IMR-90 (cell line): ENCODE measurements at regions not wholly inside any gene's neighbourhood (a gene's known extent, or its start where the extent isn't known, plus 50 kb on each side); places are given as distances from the start of the nearest gene placed in this dataset.

Experiments used
- ATAC-seq: fragments of 200-7000 bp; cut with Tn5 transposase; 2 replicates; pipeline ENCODE4 v1.9.1; 2020; ENCODE audit warnings: low read depth, mild to moderate bottlenecking, moderate library complexity
- BruUV-seq: library from RNA; stranded (reverse); fragments of 400-500 nt; replicated peaks from 2 replicates; lab custom pipeline; 2021; lab: Mats Ljungman, UMichigan
- CTCF ChIA-PET: fragments of 300-600 bp; formaldehyde crosslinking; extraction: SDS; loops from one replicate; lab custom pipeline; 2021; ENCODE audit warnings: antibody characterized with exemption; lab: Yijun Ruan, JAX
- POLR2A ChIA-PET: fragments of 300-600 bp; sonication (Branson Sonifier 250); formaldehyde crosslinking; loops from one replicate; lab custom pipeline; 2022; ENCODE audit warnings: antibody characterized with exemption; ENCODE audit not compliant: unreplicated experiment; lab: Charles Lee
- DNase-seq: peaks from one replicate; pipeline ENCODE4 v3.0.0; 2013
- H2AFZ ChIP-seq: replicated peaks from 2 replicates; pipeline ENCODE3; 2013; ENCODE audit warnings: low read length, mild to moderate bottlenecking; ENCODE audit not compliant: poor library complexity
- H2AK5ac ChIP-seq: 2 replicates; pipeline ENCODE4 v1.6.1; 2013; ENCODE audit warnings: low read depth, low read length, inconsistent platforms
- H2AK9ac ChIP-seq: replicated peaks from 2 replicates; pipeline ENCODE3; 2013; ENCODE audit warnings: mild to moderate bottlenecking, low read depth, low read length, moderate library complexity; ENCODE audit not compliant: poor library complexity
- H2BK120ac ChIP-seq: 2 replicates; pipeline ENCODE4 v1.6.1; 2013; ENCODE audit warnings: low read depth, low read length, inconsistent platforms
- H2BK15ac ChIP-seq: 3 replicates; pipeline ENCODE4 v1.6.1; 2013; ENCODE audit warnings: low read depth, low read length, inconsistent platforms
- H2BK20ac ChIP-seq: 2 replicates; pipeline ENCODE4 v1.6.1; 2013; ENCODE audit warnings: low read depth, mild to moderate bottlenecking, inconsistent platforms, low read length, moderate library complexity
- H2BK5ac ChIP-seq: 2 replicates; pipeline ENCODE4 v1.6.1; 2013; ENCODE audit warnings: mild to moderate bottlenecking, low read depth, low read length, inconsistent platforms; ENCODE audit not compliant: poor library complexity, severe bottlenecking
- H3K14ac ChIP-seq: replicated peaks from 2 replicates; pipeline ENCODE4 v1.6.1; 2013; ENCODE audit warnings: low read depth, low read length, inconsistent platforms
- H3K18ac ChIP-seq: 2 replicates; pipeline ENCODE4 v1.6.1; 2013; ENCODE audit warnings: low read depth, low read length, control low read depth
- H3K23ac ChIP-seq: 2 replicates; pipeline ENCODE4 v1.6.1; 2013; ENCODE audit warnings: low read depth, low read length, inconsistent platforms
- H3K27ac ChIP-seq: 2 replicates; pipeline ENCODE4 v1.5.1; 2013; ENCODE audit warnings: mild to moderate bottlenecking, control low read depth, low read length; ENCODE audit not compliant: insufficient read depth
- H3K27me3 ChIP-seq: 2 replicates; pipeline ENCODE4 v1.6.1; 2013; ENCODE audit warnings: low read length; ENCODE audit not compliant: control insufficient read depth, insufficient read depth
- H3K36me3 ChIP-seq: 2 replicates; pipeline ENCODE4 v1.6.1; 2013; ENCODE audit warnings: low read length, mixed read lengths; ENCODE audit not compliant: control insufficient read depth, insufficient read depth
- H3K4ac ChIP-seq: 2 replicates; pipeline ENCODE4 v1.6.1; 2013; ENCODE audit warnings: low read depth, low read length, inconsistent platforms
- H3K4me1 ChIP-seq: 2 replicates; pipeline ENCODE4 v1.6.1; 2013; ENCODE audit warnings: low read length, mixed read lengths; ENCODE audit not compliant: control insufficient read depth, insufficient read depth
- H3K4me2 ChIP-seq: 2 replicates; pipeline ENCODE4 v1.6.1; 2013; ENCODE audit warnings: low read depth, mild to moderate bottlenecking, control low read depth, low read length, moderate library complexity
- H3K4me3 ChIP-seq: 2 replicates; pipeline ENCODE4 v1.5.1; 2013; ENCODE audit warnings: low read depth, mild to moderate bottlenecking, control low read depth, low read length, moderate library complexity; ENCODE audit not compliant: insufficient read depth
- H3K56ac ChIP-seq: 2 replicates; pipeline ENCODE4 v1.6.1; 2013; ENCODE audit warnings: low read length, inconsistent platforms; ENCODE audit not compliant: insufficient read depth; ENCODE audit errors: extremely low read depth
- H3K79me1 ChIP-seq, 2 experiments: 2 replicates each; pipeline ENCODE4 v1.6.1; 2013; ENCODE audit warnings: low read length in 2 of 2, inconsistent platforms in 1 of 2, low read depth in 1 of 2
- H3K9ac ChIP-seq: 2 replicates; pipeline ENCODE4 v1.6.1; 2013; ENCODE audit warnings: low read depth, low read length, control low read depth
- H3K9me1 ChIP-seq: 2 replicates; pipeline ENCODE4 v1.6.1; 2013; ENCODE audit warnings: low read length, inconsistent platforms; ENCODE audit not compliant: insufficient read depth
- H3K9me3 ChIP-seq: 2 replicates; pipeline ENCODE4 v1.6.1; 2013; ENCODE audit warnings: low read length; ENCODE audit not compliant: control insufficient read depth, insufficient read depth
- H4K20me1 ChIP-seq: 2 replicates; pipeline ENCODE4 v1.6.1; 2013; ENCODE audit warnings: low read length, inconsistent platforms; ENCODE audit not compliant: insufficient read depth
- H4K5ac ChIP-seq: 2 replicates; pipeline ENCODE4 v1.6.1; 2013; ENCODE audit warnings: mild to moderate bottlenecking, low read depth, low read length, control low read depth
- H4K8ac ChIP-seq, 2 experiments: 2 replicates each; pipeline ENCODE4 v1.6.1; 2013; ENCODE audit warnings: low read depth in 2 of 2, low read length in 2 of 2, control low read depth in 1 of 2, inconsistent platforms in 1 of 2
- H4K91ac ChIP-seq: 2 replicates; pipeline ENCODE4 v1.6.1; 2013; ENCODE audit warnings: low read depth, low read length, inconsistent platforms; ENCODE audit not compliant: insufficient read depth
- BHLHE40 ChIP-seq: fragments of 150-350 bp; IDR thresholded peaks from 2 replicates; pipeline ENCODE4 v1.6.1; 2016; ENCODE audit warnings: mild to moderate bottlenecking, low read depth, low read length
- CEBPB ChIP-seq: IDR thresholded peaks from 2 replicates; pipeline ENCODE4 v1.6.1; 2012; ENCODE audit warnings: low read depth, low read length, improper control_type of control experiment
- CHD1 ChIP-seq: IDR thresholded peaks from 2 replicates; pipeline ENCODE4 v1.6.1; 2012; ENCODE audit warnings: low read depth, low read length, improper control_type of control experiment
- CTCF ChIP-seq: conservative IDR thresholded peaks from 2 replicates; pipeline ENCODE4 v1.5.1; 2012; ENCODE audit warnings: mild to moderate bottlenecking, low read depth, low read length, improper control_type of control experiment
- FOS ChIP-seq: fragments of 150-350 bp; IDR thresholded peaks from 2 replicates; pipeline ENCODE4 v1.6.1; 2016; ENCODE audit warnings: low read depth, low read length
- MAFK ChIP-seq: IDR thresholded peaks from 2 replicates; pipeline ENCODE4 v1.6.1; 2012; ENCODE audit warnings: low read depth, low read length, improper control_type of control experiment
- MAZ ChIP-seq: IDR thresholded peaks from 2 replicates; pipeline ENCODE4 v1.6.1; 2012; ENCODE audit warnings: low read depth, mild to moderate bottlenecking, low read length, improper control_type of control experiment, moderate library complexity, borderline replicate concordance
- NFE2L2 ChIP-seq: fragments of 150-350 bp; IDR thresholded peaks from 2 replicates; pipeline ENCODE4 v1.6.1; 2016; ENCODE audit warnings: low read depth, mild to moderate bottlenecking, low read length
- POLR2A ChIP-seq: IDR thresholded peaks from 2 replicates; pipeline ENCODE4 v1.6.1; 2012; ENCODE audit warnings: mild to moderate bottlenecking, low read depth, low read length
- RAD21 ChIP-seq: IDR thresholded peaks from 2 replicates; pipeline ENCODE4 v1.6.1; 2012; ENCODE audit warnings: low read length, improper control_type of control experiment
- RCOR1 ChIP-seq: IDR thresholded peaks from 2 replicates; pipeline ENCODE4 v1.6.1; 2012; ENCODE audit warnings: mild to moderate bottlenecking, low read length, improper control_type of control experiment; ENCODE audit not compliant: insufficient replicate concordance
- RFX5 ChIP-seq: IDR thresholded peaks from 2 replicates; pipeline ENCODE4 v1.8.0; 2012; ENCODE audit warnings: low read depth, mild to moderate bottlenecking, low read length, moderate library complexity
- SMC3 ChIP-seq: fragments of 150-350 bp; IDR thresholded peaks from 2 replicates; pipeline ENCODE4 v1.6.1; 2016; ENCODE audit warnings: low read depth, mild to moderate bottlenecking, antibody characterized with exemption, low read length, moderate library complexity
- USF2 ChIP-seq: fragments of 150-350 bp; IDR thresholded peaks from 2 replicates; pipeline ENCODE4 v1.6.1; 2017; ENCODE audit warnings: mild to moderate bottlenecking, antibody characterized with exemption, low read length, low read depth
- WGBS, 2 experiments: methylation state at CpG; one replicate each; pipeline versions ENCODE4 v1.1.5 to v1.1.7; 2013; ENCODE audit warnings: missing lambda C conversion rate in 2 of 2; ENCODE audit not compliant: insufficient read length in 1 of 2; ENCODE audit errors: extremely low coverage in 2 of 2; 5-methylcytosine and 5-hydroxymethylcytosine counted together
- dilution Hi-C: fragments of 300-500 bp; cut with HindIII; formaldehyde crosslinking; loops from one replicate; pipeline ENCODE4 v1.14.3; 2018; ENCODE audit warnings: low sequenced_read_pairs; ENCODE audit not compliant: unreplicated experiment
- in situ Hi-C: fragments of 300-500 bp; cut with MboI; formaldehyde crosslinking; loops from 3 replicates; pipeline ENCODE4 v1.14.3; 2019; ENCODE audit warnings: low sequenced_read_pairs, inconsistent platforms, mixed read lengths
- intact Hi-C: fragments of 100-400 bp; cut with micrococcal nuclease; formaldehyde crosslinking; loops from 2 replicates; pipeline ENCODE4 v1.10.0; 2022
- TF ChIP-seq, protein P1 (sequence below): fragments of 150-350 bp; IDR thresholded peaks from 2 replicates; pipeline ENCODE4 v1.6.1; 2016; ENCODE audit warnings: low read depth, mild to moderate bottlenecking, low read length, moderate library complexity, borderline replicate concordance

DNA sequence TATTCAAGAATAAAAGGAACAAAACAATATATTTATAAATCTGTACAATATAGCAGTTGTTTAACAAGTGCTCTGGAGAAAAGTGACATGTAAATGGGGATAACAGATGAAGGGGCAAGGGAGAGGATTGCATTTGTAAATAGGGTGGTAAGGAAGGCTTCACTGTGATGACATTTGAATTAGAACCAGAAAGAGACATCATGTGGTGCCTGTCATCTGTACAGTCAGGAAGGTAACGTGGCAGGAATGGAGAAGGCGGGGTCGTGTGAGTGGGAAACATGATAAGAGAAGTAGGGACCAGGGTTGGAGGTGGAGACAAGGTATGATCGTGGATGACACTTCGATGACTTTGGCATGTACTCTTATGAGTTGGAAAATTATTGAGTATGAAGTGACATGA lies 1393.6 kb upstream of the NXPH2 start:
- Histone ChIP-seq H2BK15ac (no peak overlapping the region), H4K91ac (no peak overlapping the region), H3K27ac (no peak overlapping the region), H3K79me1 (no peaks in the 10 kb centered on the region), H2BK5ac (no peak overlapping the region), H3K4me2 (no peak overlapping the region), H3K9me3 (peaks cover 4% of the 10 kb centered on the region; the same call in 1 of the 2 replicates), H2BK20ac (no peak overlapping the region), H2BK120ac (no peak overlapping the region), H2AK9ac (no peak overlapping the region), H4K5ac (no peak overlapping the region), H3K56ac (no peak overlapping the region), H2AFZ (no peak overlapping the region), H3K9me1 (no peaks in the 10 kb centered on the region), H3K36me3 (no peaks in the 10 kb centered on the region), H3K18ac (no peak overlapping the region), H3K27me3 (no peaks in the 10 kb centered on the region), H3K4me1 (no peaks in the 10 kb centered on the region), H4K20me1 (no peaks in the 10 kb centered on the region), H2AK5ac (no peak overlapping the region), H3K9ac (no peak overlapping the region), H3K4me3 (no peak overlapping the region), H4K8ac (no peak overlapping the region), H3K14ac (no peak overlapping the region), H3K23ac (no peak overlapping the region), H3K4ac (no peak overlapping the region)
- 38% methylated on average over 5 of the region's 5 CpGs; no CpG with 5 or more reads in 1 of the 2 experiments for WGBS, 2 experiments
- BruUV-seq = no TSS peak
- dilution Hi-C loops = no loop called here
- CTCF ChIA-PET = no interaction called here
- ATAC-seq (no peak), DNase-seq (no peak)
- intact Hi-C loops = no loop called here
- TF ChIP-seq RAD21 (no peak), FOS (no peak), MAFK (no peak), CEBPB (no peak), MAZ (no peak), RCOR1 (no peak), CTCF (no peak), SMC3 (no peak), NFE2L2 (no peak), POLR2A (no peak), RFX5 (no peak), BHLHE40 (no peak), USF2 (no peak), CHD1 (no peak)
- TF ChIP-seq, protein P1, sequence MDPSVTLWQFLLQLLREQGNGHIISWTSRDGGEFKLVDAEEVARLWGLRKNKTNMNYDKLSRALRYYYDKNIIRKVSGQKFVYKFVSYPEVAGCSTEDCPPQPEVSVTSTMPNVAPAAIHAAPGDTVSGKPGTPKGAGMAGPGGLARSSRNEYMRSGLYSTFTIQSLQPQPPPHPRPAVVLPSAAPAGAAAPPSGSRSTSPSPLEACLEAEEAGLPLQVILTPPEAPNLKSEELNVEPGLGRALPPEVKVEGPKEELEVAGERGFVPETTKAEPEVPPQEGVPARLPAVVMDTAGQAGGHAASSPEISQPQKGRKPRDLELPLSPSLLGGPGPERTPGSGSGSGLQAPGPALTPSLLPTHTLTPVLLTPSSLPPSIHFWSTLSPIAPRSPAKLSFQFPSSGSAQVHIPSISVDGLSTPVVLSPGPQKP = no peak
- POLR2A ChIA-PET = no interaction called here
- in situ Hi-C loops = no loop called here
